Keratinocyte (primary cell): ENCODE measurements at regions not wholly inside any gene's neighbourhood (a gene's known extent, or its start where the extent isn't known, plus 50 kb on each side); places are given as distances from the start of the nearest gene placed in this dataset.

ENCODE experiments used
- DNase-seq: peaks from one replicate; pipeline ENCODE4 v3.0.0-alpha.2; 2011; ENCODE audit warnings: low read depth, missing footprints, low spot score
- FAIRE-seq: peaks from 2 replicates; lab custom pipeline; 2011; peaks lifted over from hg19 to GRCh38; lab: Jason Lieb, UNC
- H2AFZ ChIP-seq: 2 replicates; pipeline ENCODE4 v1.6.0; 2012; ENCODE audit warnings: low read length, control low read depth, inconsistent platforms; ENCODE audit not compliant: control insufficient read depth
- H3K27ac ChIP-seq: 2 replicates; pipeline ENCODE4 v1.5.1; 2011; ENCODE audit warnings: low read length; ENCODE audit not compliant: control insufficient read depth, insufficient read depth
- H3K27me3 ChIP-seq: 3 replicates; pipeline ENCODE4 v1.6.0; 2011; ENCODE audit warnings: low read length; ENCODE audit not compliant: control insufficient read depth, insufficient read depth; ENCODE audit errors: extremely low read depth
- H3K36me3 ChIP-seq, 2 experiments: 2 replicates in 1 of 2; 3 replicates in 1 of 2; pipeline ENCODE4 v1.5.1; 2011; ENCODE audit warnings: low read length in 2 of 2, mild to moderate bottlenecking in 1 of 2; ENCODE audit not compliant: control insufficient read depth in 2 of 2, insufficient read depth in 2 of 2; ENCODE audit errors: extremely low read depth in 1 of 2
- H3K4me1 ChIP-seq: 3 replicates; pipeline ENCODE4 v1.5.1; 2011; ENCODE audit warnings: low read length; ENCODE audit not compliant: control insufficient read depth, insufficient read depth; ENCODE audit errors: extremely low read depth
- H3K4me2 ChIP-seq: 3 replicates; pipeline ENCODE4 v1.6.0; 2011; ENCODE audit warnings: low read depth, low read length; ENCODE audit not compliant: control insufficient read depth, insufficient read depth; ENCODE audit errors: extremely low read depth
- H3K4me3 ChIP-seq, 3 experiments: fragments of 200-600 bp in 1 of 3; sonication (generic) in 1 of 3; 2 replicates in 2 of 3; 3 replicates in 1 of 3; pipeline ENCODE4 v1.5.1; 2011 to 2016; ENCODE audit warnings: low read length in 3 of 3, mild to moderate bottlenecking in 3 of 3, control low read depth in 2 of 3, inconsistent platforms in 1 of 3, low read depth in 1 of 3, mixed read lengths in 1 of 3, mixed run types in 1 of 3, moderate library complexity in 1 of 3; ENCODE audit not compliant: control insufficient read depth in 2 of 3, insufficient read depth in 2 of 3; ENCODE audit errors: extremely low read depth in 1 of 3
- H3K79me2 ChIP-seq: 2 replicates; pipeline ENCODE4 v1.6.0; 2012; ENCODE audit warnings: low read length; ENCODE audit not compliant: control insufficient read depth, insufficient read depth
- H3K9ac ChIP-seq: 3 replicates; pipeline ENCODE4 v1.6.0; 2011; ENCODE audit warnings: low read length; ENCODE audit not compliant: control insufficient read depth, insufficient read depth; ENCODE audit errors: extremely low read depth
- H3K9me1 ChIP-seq: 3 replicates; pipeline ENCODE4 v1.6.0; 2011; ENCODE audit warnings: low read length; ENCODE audit not compliant: control insufficient read depth, insufficient read depth; ENCODE audit errors: extremely low read depth
- H3K9me3 ChIP-seq: 2 replicates; pipeline ENCODE4 v1.5.1; 2012; ENCODE audit warnings: low read depth, low read length; ENCODE audit not compliant: control insufficient read depth
- H4K20me1 ChIP-seq: 3 replicates; pipeline ENCODE4 v1.6.0; 2011; ENCODE audit warnings: low read length; ENCODE audit not compliant: control insufficient read depth, insufficient read depth; ENCODE audit errors: extremely low read depth
- EZH2 ChIP-seq: IDR thresholded peaks from one replicate; pipeline ENCODE4 v1.6.1; 2012; ENCODE audit warnings: inconsistent platforms, mild to moderate bottlenecking, low read length, moderate library complexity
- dilution Hi-C: fragments of 300-500 bp; cut with MboI; formaldehyde crosslinking; loops from one replicate; pipeline ENCODE4 v1.7.0; 2020; ENCODE audit warnings: low sequenced_read_pairs; ENCODE audit not compliant: extremely low pct_ligation_motif_present
- TF ChIP-seq, protein P1 (sequence below), 3 experiments: IDR thresholded peaks in 1 of 3; conservative IDR thresholded peaks in 1 of 3; optimal IDR thresholded peaks in 1 of 3; 2 replicates in 2 of 3; 3 replicates in 1 of 3; pipeline versions ENCODE3 to v1.5.1; 2011; ENCODE audit warnings: low read length in 3 of 3, mild to moderate bottlenecking in 3 of 3, moderate library complexity in 2 of 3, control low read depth in 1 of 3, inconsistent platforms in 1 of 3; ENCODE audit not compliant: insufficient read depth in 2 of 3; ENCODE audit errors: extremely low read depth in 1 of 3

DNA sequence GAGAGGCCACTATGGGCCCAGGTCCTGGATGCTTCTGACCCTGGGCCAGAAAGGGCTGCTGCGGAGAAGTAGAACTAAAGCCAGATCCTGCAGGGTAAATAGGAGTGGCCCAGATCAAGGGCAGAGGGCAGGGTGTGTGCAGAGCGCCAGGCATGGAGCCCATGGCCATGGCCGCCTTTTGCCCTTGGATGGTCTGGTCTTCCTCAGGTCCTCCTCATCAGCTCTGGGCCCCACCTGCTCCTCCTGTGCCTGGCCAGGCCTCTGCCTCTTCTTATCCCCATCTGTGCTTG, 277.6 kb downstream of the BRD1 start:
- H3K9me1 ChIP-seq: no peaks in the 10 kb centered on the region
- H3K9me3 ChIP-seq: peaks cover 32% of the 10 kb centered on the region
- no peak overlapping the region for H3K4me2 ChIP-seq
- H3K4me3 ChIP-seq: no peak overlapping the region
- H3K36me3 ChIP-seq: no peaks in the 10 kb centered on the region
- H3K9ac ChIP-seq: no peak overlapping the region
- H3K79me2 ChIP-seq: no peaks in the 10 kb centered on the region
- no peaks in the 10 kb centered on the region for H3K4me1 ChIP-seq
- TF ChIP-seq EZH2: no peak
- TF ChIP-seq, protein P1, sequence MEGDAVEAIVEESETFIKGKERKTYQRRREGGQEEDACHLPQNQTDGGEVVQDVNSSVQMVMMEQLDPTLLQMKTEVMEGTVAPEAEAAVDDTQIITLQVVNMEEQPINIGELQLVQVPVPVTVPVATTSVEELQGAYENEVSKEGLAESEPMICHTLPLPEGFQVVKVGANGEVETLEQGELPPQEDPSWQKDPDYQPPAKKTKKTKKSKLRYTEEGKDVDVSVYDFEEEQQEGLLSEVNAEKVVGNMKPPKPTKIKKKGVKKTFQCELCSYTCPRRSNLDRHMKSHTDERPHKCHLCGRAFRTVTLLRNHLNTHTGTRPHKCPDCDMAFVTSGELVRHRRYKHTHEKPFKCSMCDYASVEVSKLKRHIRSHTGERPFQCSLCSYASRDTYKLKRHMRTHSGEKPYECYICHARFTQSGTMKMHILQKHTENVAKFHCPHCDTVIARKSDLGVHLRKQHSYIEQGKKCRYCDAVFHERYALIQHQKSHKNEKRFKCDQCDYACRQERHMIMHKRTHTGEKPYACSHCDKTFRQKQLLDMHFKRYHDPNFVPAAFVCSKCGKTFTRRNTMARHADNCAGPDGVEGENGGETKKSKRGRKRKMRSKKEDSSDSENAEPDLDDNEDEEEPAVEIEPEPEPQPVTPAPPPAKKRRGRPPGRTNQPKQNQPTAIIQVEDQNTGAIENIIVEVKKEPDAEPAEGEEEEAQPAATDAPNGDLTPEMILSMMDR (optimal IDR thresholded peaks at IDR 0.05 in 1 of 3, IDR thresholded peaks at IDR 0.05 in 1 of 3, conservative IDR thresholded peaks at IDR 0.05 in 1 of 3; ENCODE audit: extremely low read depth in 1 of 3, insufficient read depth in 2 of 3, low read length in 3 of 3): no peak
- dilution Hi-C loops: no loop called here
- no peak overlapping the region for H3K27ac ChIP-seq
- H3K27me3 ChIP-seq: no peaks in the 10 kb centered on the region
- no peaks in the 10 kb centered on the region for H4K20me1 ChIP-seq
- no peak overlapping the region for H2AFZ ChIP-seq
- DNase-seq (no peak), FAIRE-seq (no peak)

DNA sequence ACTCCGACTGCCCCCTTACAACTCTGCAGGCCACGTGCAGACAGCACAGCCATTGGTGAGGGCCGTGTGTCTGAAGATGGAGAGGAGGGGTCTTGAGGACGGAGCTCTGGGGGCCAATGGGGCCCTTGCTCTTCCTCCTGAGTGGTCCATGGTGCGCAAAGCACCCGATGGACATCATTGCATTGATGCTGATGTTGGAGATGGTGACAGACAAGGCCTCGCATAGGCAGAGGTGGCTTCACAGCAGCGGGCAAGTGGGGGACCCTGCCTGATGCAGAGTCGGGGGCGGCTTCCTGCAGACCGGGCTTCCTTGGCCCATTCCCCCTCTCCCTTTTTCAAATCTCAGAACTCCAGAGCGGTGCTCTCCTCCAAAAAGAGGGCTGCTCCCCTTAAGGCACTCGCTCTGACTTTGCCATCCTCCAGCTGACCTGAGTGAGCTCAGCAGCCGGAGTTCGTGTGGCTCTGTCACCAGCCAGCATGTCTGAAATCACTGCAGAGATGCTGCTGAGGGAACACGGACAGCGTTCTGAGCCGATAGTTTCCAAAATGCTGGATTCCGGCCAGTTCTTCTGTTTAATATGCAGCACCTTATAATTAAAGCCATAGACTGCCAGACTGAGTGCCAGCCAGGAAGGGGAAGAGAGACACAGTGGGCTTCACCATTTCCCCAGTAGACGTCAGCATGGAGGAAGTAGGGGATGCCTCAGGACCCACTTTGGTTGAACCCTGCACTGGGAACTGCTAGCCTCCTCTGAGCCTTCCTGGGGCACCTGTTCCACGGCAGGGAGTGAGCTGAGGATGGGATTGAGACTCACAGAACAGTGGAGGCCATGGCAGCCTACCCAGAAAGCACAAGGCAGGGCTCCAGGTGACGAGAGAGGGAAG, 278.2 kb downstream of the BRD1 start:
- Histone ChIP-seq H3K27ac (no peak overlapping the region), H3K36me3 (no peaks in the 10 kb centered on the region), H3K27me3 (no peaks in the 10 kb centered on the region), H3K4me2 (no peak overlapping the region), H3K9me1 (no peaks in the 10 kb centered on the region), H3K4me1 (no peaks in the 10 kb centered on the region), H3K79me2 (no peaks in the 10 kb centered on the region), H3K4me3 (no peak overlapping the region), H3K9ac (no peak overlapping the region), H4K20me1 (no peaks in the 10 kb centered on the region), H3K9me3 (peaks cover 29% of the 10 kb centered on the region), H2AFZ (no peak overlapping the region)
- FAIRE-seq: no peak
- DNase-seq: no peak
- dilution Hi-C loops: no loop called here
- TF ChIP-seq, protein P1 (optimal IDR thresholded peaks at IDR 0.05 in 1 of 3, IDR thresholded peaks at IDR 0.05 in 1 of 3, conservative IDR thresholded peaks at IDR 0.05 in 1 of 3; ENCODE audit: extremely low read depth in 1 of 3, insufficient read depth in 2 of 3, low read length in 3 of 3): no peak
- TF ChIP-seq EZH2: no peak
